HepG2 (cell line): ENCODE measurements at regions not wholly inside any gene's neighbourhood (a gene's known extent, or its start where the extent isn't known, plus 50 kb on each side); places are given as distances from the start of the nearest gene placed in this dataset.

ENCODE experiments used
- ATAC-seq: fragments of 200-7000 bp; cut with Tn5 transposase; 3 replicates; pipeline ENCODE4 v1.9.1; 2020; ENCODE audit warnings: mild to moderate bottlenecking, moderate library complexity
- BruUV-seq: library from RNA; stranded (reverse); fragments of 400-500 nt; replicated peaks from 2 replicates; lab custom pipeline; 2021; lab: Mats Ljungman, UMichigan
- CTCF ChIA-PET: fragments of 300-600 bp; formaldehyde crosslinking; extraction: SDS; loops from one replicate; lab custom pipeline; 2021; ENCODE audit warnings: low total read pairs, inconsistent platforms, low intra/inter-chr PET ratio; lab: Yijun Ruan, JAX
- POLR2A ChIA-PET: fragments of 350-600 bp; sonication (Branson Sonifier 250); formaldehyde crosslinking; loops from one replicate; lab custom pipeline; 2020; ENCODE audit warnings: antibody characterized with exemption, inconsistent platforms; lab: Yijun Ruan, JAX
- DNase-seq: peaks from one replicate; pipeline ENCODE4 v3.0.0-alpha.2; 2015; ENCODE audit warnings: low spot score
- FAIRE-seq: peaks from 3 replicates; lab custom pipeline; 2011; peaks lifted over from hg19 to GRCh38; lab: Jason Lieb, UNC
- H2AFZ ChIP-seq: one replicate; pipeline ENCODE4 v1.6.1; 2011; ENCODE audit warnings: low read length, inconsistent platforms
- H3K27ac ChIP-seq: fragments of 300-600 bp; 3 replicates; pipeline ENCODE4 v1.8.0; 2011; ENCODE audit warnings: mixed run types, mild to moderate bottlenecking, mixed read lengths, low read length, inconsistent platforms; ENCODE audit not compliant: insufficient read depth; ENCODE audit errors: extremely low read length
- H3K27me3 ChIP-seq, 2 experiments: fragments of 200-600 bp in 1 of 2; 2 replicates in 1 of 2; 3 replicates in 1 of 2; pipeline versions ENCODE4 v1.6.0 to v1.8.0; 2011; ENCODE audit warnings: low read length in 2 of 2, mild to moderate bottlenecking in 2 of 2, moderate library complexity in 2 of 2, inconsistent platforms in 1 of 2; ENCODE audit not compliant: insufficient read depth in 2 of 2, control insufficient read depth in 1 of 2
- H3K36me3 ChIP-seq, 2 experiments: fragments of 200-600 bp in 1 of 2; replicated peaks in 1 of 2; 2 replicates in 1 of 2; 3 replicates in 1 of 2; pipeline versions ENCODE4 v1.5.1 to v1.8.0; 2011; ENCODE audit warnings: low read length in 2 of 2, inconsistent platforms in 1 of 2; ENCODE audit not compliant: insufficient read depth in 2 of 2, control insufficient read depth in 1 of 2
- H3K4me1 ChIP-seq: 2 replicates; pipeline ENCODE4 v1.5.1; 2012; ENCODE audit warnings: low read length, inconsistent platforms; ENCODE audit not compliant: insufficient read depth
- H3K4me2 ChIP-seq: 2 replicates; pipeline ENCODE4 v1.6.0; 2011; ENCODE audit warnings: low read depth, low read length, inconsistent platforms
- H3K4me3 ChIP-seq, 3 experiments: fragments of 200-600 bp in 1 of 3; sonication (generic), shearing (Covaris generic) in 1 of 3; replicated peaks in 1 of 3; 2 replicates each; pipeline ENCODE4 v1.5.1; 2011 to 2016; ENCODE audit warnings: low read length in 3 of 3, inconsistent platforms in 2 of 3, low read depth in 2 of 3, mild to moderate bottlenecking in 2 of 3, control low read depth in 1 of 3, mixed read lengths in 1 of 3; ENCODE audit not compliant: insufficient read depth in 1 of 3
- H3K79me2 ChIP-seq: one replicate; pipeline ENCODE4 v1.6.1; 2011; ENCODE audit warnings: low read length, inconsistent platforms; ENCODE audit not compliant: insufficient read depth
- H3K9ac ChIP-seq: 2 replicates; pipeline ENCODE4 v1.6.0; 2011; ENCODE audit warnings: mild to moderate bottlenecking, low read depth, low read length, inconsistent platforms; ENCODE audit not compliant: insufficient read depth
- H3K9me3 ChIP-seq: 2 replicates; pipeline ENCODE4 v1.5.1; 2012; ENCODE audit warnings: mild to moderate bottlenecking, low read length
- H4K20me1 ChIP-seq: 2 replicates; pipeline ENCODE4 v1.6.0; 2011; ENCODE audit warnings: inconsistent platforms, mild to moderate bottlenecking, low read length, moderate library complexity; ENCODE audit not compliant: insufficient read depth
- EZH2 ChIP-seq: conservative IDR thresholded peaks from 2 replicates; pipeline ENCODE4 v1.6.1; 2012; ENCODE audit warnings: mild to moderate bottlenecking, low read depth, low read length, moderate library complexity
- HNF4G ChIP-seq, 2 experiments: sonication (generic) in 1 of 2; formaldehyde crosslinking in 1 of 2; IDR thresholded peaks; 2 replicates each; pipeline versions ENCODE4 v1.4.0 to v1.6.1; 2011 to 2020; ENCODE audit warnings: borderline replicate concordance in 2 of 2, low read depth in 2 of 2, mild to moderate bottlenecking in 2 of 2, low read length in 1 of 2, missing genetic modification reagents in 1 of 2, moderate library complexity in 1 of 2
- ISX ChIP-seq: sonication (generic); formaldehyde crosslinking; conservative IDR thresholded peaks from 2 replicates; pipeline ENCODE4 v1.5.0; 2020; ENCODE audit warnings: missing genetic modification reagents
- KDM5A ChIP-seq: fragments of 200-600 bp; sonication (generic); IDR thresholded peaks from 2 replicates; pipeline ENCODE4 v1.7.0; 2018; ENCODE audit warnings: antibody characterized with exemption, mild to moderate bottlenecking, low read length, borderline replicate concordance
- MAFF ChIP-seq: IDR thresholded peaks from 2 replicates; pipeline ENCODE4 v1.6.1; 2011; ENCODE audit warnings: low read depth, low read length, improper control_type of control experiment
- MED1 ChIP-seq: sonication (generic); formaldehyde crosslinking; IDR thresholded peaks from 2 replicates; pipeline ENCODE4 v1.4.0; 2020; ENCODE audit warnings: missing genetic modification reagents
- MYC ChIP-seq: sonication (generic); formaldehyde crosslinking; IDR thresholded peaks from 2 replicates; pipeline ENCODE4 v1.9.0; 2021; ENCODE audit warnings: missing genetic modification reagents, borderline replicate concordance
- PRDM4 ChIP-seq: sonication (generic); formaldehyde crosslinking; IDR thresholded peaks from 2 replicates; pipeline ENCODE4 v1.9.0; 2021; ENCODE audit warnings: missing genetic modification reagents, borderline replicate concordance
- SAP130 ChIP-seq: IDR thresholded peaks from 2 replicates; pipeline ENCODE4 v1.6.1; 2016; ENCODE audit warnings: low read depth
- SMAD1 ChIP-seq: sonication (generic); formaldehyde crosslinking; IDR thresholded peaks from 2 replicates; pipeline ENCODE4 v1.4.0; 2020; ENCODE audit warnings: missing genetic modification reagents, low read depth, mild to moderate bottlenecking, borderline replicate concordance
- SNAI1 ChIP-seq: sonication (generic); formaldehyde crosslinking; IDR thresholded peaks from 2 replicates; pipeline ENCODE4 v1.5.0; 2020; ENCODE audit warnings: mild to moderate bottlenecking, missing genetic modification reagents, borderline replicate concordance
- ZBTB34 ChIP-seq: sonication (generic); formaldehyde crosslinking; IDR thresholded peaks from 2 replicates; pipeline ENCODE4 v1.8.0; 2022; ENCODE audit warnings: mild to moderate bottlenecking, missing genetic modification reagents
- ZNF513 ChIP-seq: sonication (generic); formaldehyde crosslinking; conservative IDR thresholded peaks from 2 replicates; pipeline ENCODE4 v1.5.0; 2020; ENCODE audit warnings: missing genetic modification reagents
- ZNF746 ChIP-seq: sonication (generic); formaldehyde crosslinking; IDR thresholded peaks from 2 replicates; pipeline ENCODE4 v1.8.0; 2022; ENCODE audit warnings: mild to moderate bottlenecking, missing genetic modification reagents
- ZNF850 ChIP-seq: sonication (generic); formaldehyde crosslinking; conservative IDR thresholded peaks from 2 replicates; pipeline ENCODE4 v1.9.0; 2021; ENCODE audit warnings: mild to moderate bottlenecking, missing genetic modification reagents
- ZNF879 ChIP-seq: sonication (generic); formaldehyde crosslinking; IDR thresholded peaks from 2 replicates; pipeline ENCODE4 v1.8.1; 2023; ENCODE audit warnings: missing genetic modification reagents
- WGBS: methylation state at CpG from one replicate; pipeline ENCODE4 v1.1.6; 2017; ENCODE audit warnings: low lambda C conversion rate; 5-methylcytosine and 5-hydroxymethylcytosine counted together
- in situ Hi-C: cut with HindIII; loops from 2 replicates; pipeline ENCODE4 v1.10.0; 2017; ENCODE audit warnings: low pct_unique_long_range_greater_than_20kb; ENCODE audit not compliant: extremely low pct_ligation_motif_present
- intact Hi-C: fragments of 100-400 bp; cut with micrococcal nuclease; formaldehyde crosslinking; loops from one replicate; pipeline ENCODE4 v1.10.0; 2022; ENCODE audit not compliant: unreplicated experiment

GRCh38 chr18:41768467-41768866 lies 186.6 kb upstream of the PIK3C3 start (continued):
- TF ChIP-seq ZBTB34 (no peak), SNAI1 (CRISPR knock-in tag) (no peak)

- TF ChIP-seq ZNF879 (CRISPR knock-in tag) (no peak), KDM5A (no peak), SMAD1 (CRISPR knock-in tag) (no peak), SAP130 (CRISPR knock-in tag) (no peak), ZNF850 (CRISPR knock-in tag) (no peak), ZNF746 (CRISPR knock-in tag) (no peak), HNF4G (IDR thresholded peaks at IDR 0.05; ENCODE audit: borderline replicate concordance, low read depth, low read length) (no peak), HNF4G (CRISPR knock-in tag; IDR thresholded peaks at IDR 0.05; ENCODE audit: borderline replicate concordance, low read depth) (no peak), ZNF513 (CRISPR knock-in tag) (no peak), MYC (CRISPR knock-in tag) (no peak), MAFF (no peak), MED1 (CRISPR knock-in tag) (no peak), ISX (CRISPR knock-in tag) (no peak), EZH2 (no peak), PRDM4 (no peak)
- H3K36me3 ChIP-seq, result no peaks in the 10 kb centered on the region
- intact Hi-C loops (no loop called here), in situ Hi-C loops (loop anchor here (10.0 kb wide), 1 partner anchor 137 kb away; no protein-coding TSS in a partner anchor)
- FAIRE-seq, result no peak
- no peaks in the 10 kb centered on the region for H3K79me2 ChIP-seq
- ATAC-seq, result no peak; the same call in 2 of the 3 replicates
- H3K9ac ChIP-seq, result no peak overlapping the region
- H3K4me3 ChIP-seq, result no peak overlapping the region
- H3K4me2 ChIP-seq, result no peak overlapping the region
- no peaks in the 10 kb centered on the region for H3K9me3 ChIP-seq
- H3K27ac ChIP-seq, result no peak overlapping the region
- ChIA-PET CTCF (no interaction called here), POLR2A (no interaction called here)
- H3K27me3 ChIP-seq, result no peaks in the 10 kb centered on the region
- DNase-seq, result no peak
- BruUV-seq, result no TSS peak
- no peak overlapping the region for H2AFZ ChIP-seq
- H4K20me1 ChIP-seq, result no peaks in the 10 kb centered on the region
- WGBS, result 5% methylated on average over 4 of the region's 4 CpGs
- no peaks in the 10 kb centered on the region for H3K4me1 ChIP-seq
These were observed 187.1 kb upstream of the PIK3C3 start for GRCh38 chr18:41767960-41768359.
